ENCODE measurements at regions not wholly inside any gene's neighbourhood (a gene's known extent, or its start where the extent isn't known, plus 50 kb on each side); places are given as distances from the start of the nearest gene placed in this dataset.

DNA sequence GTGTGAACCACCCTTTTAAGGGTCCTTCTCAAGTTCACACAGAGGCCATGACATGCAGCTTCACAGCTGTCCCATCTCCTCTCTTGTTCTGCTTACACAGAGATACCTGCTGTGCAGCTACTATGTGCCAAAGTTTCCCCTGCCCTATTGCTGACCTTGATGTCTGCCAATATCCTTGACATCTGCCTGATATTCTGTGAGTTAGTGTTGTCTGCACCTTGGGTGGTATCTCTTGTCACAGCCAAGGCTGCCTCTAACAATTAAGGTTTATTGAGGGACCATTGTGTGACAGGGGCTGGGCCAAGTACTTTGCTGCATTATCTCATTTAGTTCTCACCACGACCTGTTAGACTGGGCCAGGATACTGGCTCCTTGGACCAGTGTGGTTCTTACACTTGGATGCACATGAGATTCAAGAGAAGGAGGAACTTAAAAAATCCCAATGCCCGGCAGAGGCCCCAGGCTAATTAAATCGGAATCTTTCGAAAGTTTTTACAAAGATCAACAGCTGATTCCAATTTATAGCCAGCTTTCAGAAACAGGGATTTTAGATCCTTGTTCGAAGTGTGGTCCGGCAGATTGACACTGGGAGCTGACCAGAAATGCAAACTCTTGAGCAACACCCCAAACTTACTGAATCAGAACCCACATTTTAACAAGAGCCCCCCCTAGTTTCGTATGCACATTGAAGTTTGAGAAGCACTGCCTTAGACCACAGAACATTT is 178.6 kb downstream of the SATB1 start:
- H4K20me1 ChIP-seq (ENCODE audit: insufficient read depth) = no peaks in the 10 kb centered on the region
- no peaks in the 10 kb centered on the region for H3K9me2 ChIP-seq
- ChIA-PET POLR2A (no interaction called here), CTCF (interaction anchor here (0.9 to 1.2 kb wide), 2 partner anchors 36 to 143 kb away, joined by 3 read pairs; no protein-coding TSS in a partner anchor)
- H3K79me2 ChIP-seq (ENCODE audit: insufficient read depth) = no peaks in the 10 kb centered on the region
- 71% methylated on average over 7 of the region's 7 CpGs for WGBS (ENCODE audit: low lambda C conversion rate)
- no peaks in the 10 kb centered on the region for H3K27me3 ChIP-seq (ENCODE audit: insufficient read depth)
- H3K9ac ChIP-seq = no peak overlapping the region
- H3K4me2 ChIP-seq = no peak overlapping the region
- peaks cover 6% of the 10 kb centered on the region for H3F3A ChIP-seq (replicated peaks; ENCODE audit: insufficient read depth)
- peaks cover 0 to 3% of the 10 kb centered on the region in 2 experiments; a peak in 1 of 4 replicates for H3K4me1 ChIP-seq (ENCODE audit: control insufficient read depth in 1 of 2, insufficient read depth in 2 of 2, low read depth in 1 of 2, low read length in 1 of 2)
- H3K27ac ChIP-seq (ENCODE audit: low read depth in 2 of 2, low read length in 1 of 2) = no peak overlapping the region
- H3K9me3 ChIP-seq = no peaks in the 10 kb centered on the region
- no peak for DNase-seq
- H3K4me3 ChIP-seq (ENCODE audit: low read depth in 2 of 2, low read length in 1 of 2) = no peak overlapping the region
- TF ChIP-seq, protein P1, sequence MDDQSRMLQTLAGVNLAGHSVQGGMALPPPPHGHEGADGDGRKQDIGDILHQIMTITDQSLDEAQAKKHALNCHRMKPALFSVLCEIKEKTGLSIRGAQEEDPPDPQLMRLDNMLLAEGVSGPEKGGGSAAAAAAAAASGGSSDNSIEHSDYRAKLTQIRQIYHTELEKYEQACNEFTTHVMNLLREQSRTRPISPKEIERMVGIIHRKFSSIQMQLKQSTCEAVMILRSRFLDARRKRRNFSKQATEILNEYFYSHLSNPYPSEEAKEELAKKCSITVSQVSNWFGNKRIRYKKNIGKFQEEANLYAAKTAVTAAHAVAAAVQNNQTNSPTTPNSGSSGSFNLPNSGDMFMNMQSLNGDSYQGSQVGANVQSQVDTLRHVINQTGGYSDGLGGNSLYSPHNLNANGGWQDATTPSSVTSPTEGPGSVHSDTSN (IDR thresholded peaks at IDR 0.05) = no peak
- TF ChIP-seq TCF12 (IDR thresholded peaks at IDR 0.05) (no peak), CHD2 (IDR thresholded peaks at IDR 0.05; ENCODE audit: low read length, partially characterized antibody) (no peak), GATA2 (CRISPR knock-in tag; IDR thresholded peaks at IDR 0.05) (no peak), JUND (IDR thresholded peaks at IDR 0.05) (no peak), EP300 (IDR thresholded peaks at IDR 0.05; ENCODE audit: borderline replicate concordance in 1 of 2, low read depth in 1 of 2, low read length in 1 of 2) (no peak)
- TF ChIP-seq, protein P2, sequence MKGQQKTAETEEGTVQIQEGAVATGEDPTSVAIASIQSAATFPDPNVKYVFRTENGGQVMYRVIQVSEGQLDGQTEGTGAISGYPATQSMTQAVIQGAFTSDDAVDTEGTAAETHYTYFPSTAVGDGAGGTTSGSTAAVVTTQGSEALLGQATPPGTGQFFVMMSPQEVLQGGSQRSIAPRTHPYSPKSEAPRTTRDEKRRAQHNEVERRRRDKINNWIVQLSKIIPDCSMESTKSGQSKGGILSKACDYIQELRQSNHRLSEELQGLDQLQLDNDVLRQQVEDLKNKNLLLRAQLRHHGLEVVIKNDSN (IDR thresholded peaks at IDR 0.05; ENCODE audit: borderline replicate concordance, low read depth) = no peak
- TF ChIP-seq, protein P3, sequence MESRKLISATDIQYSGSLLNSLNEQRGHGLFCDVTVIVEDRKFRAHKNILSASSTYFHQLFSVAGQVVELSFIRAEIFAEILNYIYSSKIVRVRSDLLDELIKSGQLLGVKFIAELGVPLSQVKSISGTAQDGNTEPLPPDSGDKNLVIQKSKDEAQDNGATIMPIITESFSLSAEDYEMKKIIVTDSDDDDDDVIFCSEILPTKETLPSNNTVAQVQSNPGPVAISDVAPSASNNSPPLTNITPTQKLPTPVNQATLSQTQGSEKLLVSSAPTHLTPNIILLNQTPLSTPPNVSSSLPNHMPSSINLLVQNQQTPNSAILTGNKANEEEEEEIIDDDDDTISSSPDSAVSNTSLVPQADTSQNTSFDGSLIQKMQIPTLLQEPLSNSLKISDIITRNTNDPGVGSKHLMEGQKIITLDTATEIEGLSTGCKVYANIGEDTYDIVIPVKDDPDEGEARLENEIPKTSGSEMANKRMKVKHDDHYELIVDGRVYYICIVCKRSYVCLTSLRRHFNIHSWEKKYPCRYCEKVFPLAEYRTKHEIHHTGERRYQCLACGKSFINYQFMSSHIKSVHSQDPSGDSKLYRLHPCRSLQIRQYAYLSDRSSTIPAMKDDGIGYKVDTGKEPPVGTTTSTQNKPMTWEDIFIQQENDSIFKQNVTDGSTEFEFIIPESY (IDR thresholded peaks at IDR 0.05; ENCODE audit: borderline replicate concordance, low read depth) = no peak
- TF ChIP-seq, protein P4, sequence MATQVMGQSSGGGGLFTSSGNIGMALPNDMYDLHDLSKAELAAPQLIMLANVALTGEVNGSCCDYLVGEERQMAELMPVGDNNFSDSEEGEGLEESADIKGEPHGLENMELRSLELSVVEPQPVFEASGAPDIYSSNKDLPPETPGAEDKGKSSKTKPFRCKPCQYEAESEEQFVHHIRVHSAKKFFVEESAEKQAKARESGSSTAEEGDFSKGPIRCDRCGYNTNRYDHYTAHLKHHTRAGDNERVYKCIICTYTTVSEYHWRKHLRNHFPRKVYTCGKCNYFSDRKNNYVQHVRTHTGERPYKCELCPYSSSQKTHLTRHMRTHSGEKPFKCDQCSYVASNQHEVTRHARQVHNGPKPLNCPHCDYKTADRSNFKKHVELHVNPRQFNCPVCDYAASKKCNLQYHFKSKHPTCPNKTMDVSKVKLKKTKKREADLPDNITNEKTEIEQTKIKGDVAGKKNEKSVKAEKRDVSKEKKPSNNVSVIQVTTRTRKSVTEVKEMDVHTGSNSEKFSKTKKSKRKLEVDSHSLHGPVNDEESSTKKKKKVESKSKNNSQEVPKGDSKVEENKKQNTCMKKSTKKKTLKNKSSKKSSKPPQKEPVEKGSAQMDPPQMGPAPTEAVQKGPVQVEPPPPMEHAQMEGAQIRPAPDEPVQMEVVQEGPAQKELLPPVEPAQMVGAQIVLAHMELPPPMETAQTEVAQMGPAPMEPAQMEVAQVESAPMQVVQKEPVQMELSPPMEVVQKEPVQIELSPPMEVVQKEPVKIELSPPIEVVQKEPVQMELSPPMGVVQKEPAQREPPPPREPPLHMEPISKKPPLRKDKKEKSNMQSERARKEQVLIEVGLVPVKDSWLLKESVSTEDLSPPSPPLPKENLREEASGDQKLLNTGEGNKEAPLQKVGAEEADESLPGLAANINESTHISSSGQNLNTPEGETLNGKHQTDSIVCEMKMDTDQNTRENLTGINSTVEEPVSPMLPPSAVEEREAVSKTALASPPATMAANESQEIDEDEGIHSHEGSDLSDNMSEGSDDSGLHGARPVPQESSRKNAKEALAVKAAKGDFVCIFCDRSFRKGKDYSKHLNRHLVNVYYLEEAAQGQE (IDR thresholded peaks at IDR 0.05; ENCODE audit: low read depth, low read length) = no peak
- TF ChIP-seq, protein P5, sequence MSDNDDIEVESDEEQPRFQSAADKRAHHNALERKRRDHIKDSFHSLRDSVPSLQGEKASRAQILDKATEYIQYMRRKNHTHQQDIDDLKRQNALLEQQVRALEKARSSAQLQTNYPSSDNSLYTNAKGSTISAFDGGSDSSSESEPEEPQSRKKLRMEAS (IDR thresholded peaks at IDR 0.05; ENCODE audit: low read depth) = no peak
- no peak overlapping the region for H2AFZ ChIP-seq (ENCODE audit: low read depth)
- H3K36me3 ChIP-seq (replicated peaks in 1 of 2; ENCODE audit: control insufficient read depth in 1 of 2, insufficient read depth in 2 of 2, low read length in 1 of 2) = no peaks in the 10 kb centered on the region

Data from SK-N-SH (cell line).